ENCODE measurements at regions not wholly inside any gene's neighbourhood (a gene's known extent, or its start where the extent isn't known, plus 50 kb on each side); places are given as distances from the start of the nearest gene placed in this dataset.

DNA sequence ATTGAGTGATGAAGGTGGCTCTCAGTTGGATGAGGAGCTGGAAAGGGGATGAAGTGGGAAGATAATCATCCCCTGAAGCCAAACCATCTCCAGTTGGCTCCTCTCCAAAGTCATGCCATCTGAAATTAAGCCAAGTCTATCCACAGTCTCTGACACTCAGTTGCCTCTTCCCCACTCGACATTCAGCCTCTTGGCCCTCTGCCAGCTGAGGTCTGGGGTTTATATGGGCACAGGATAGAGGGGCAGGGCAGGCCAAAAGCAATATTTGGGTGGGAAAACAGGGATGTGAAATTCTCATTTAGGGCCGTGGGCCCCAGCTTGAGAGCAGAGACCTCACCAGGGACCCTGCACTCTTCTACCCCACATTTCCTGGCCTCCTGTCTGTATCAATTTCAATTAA, 85.9 kb downstream of the SLITRK1 start:
- Histone ChIP-seq H3K4me3 (no peak overlapping the region), H3K9me3 (peaks cover 0 to 2% (median 0%) of the 10 kb centered on the region in 4 donors), H3K27me3 (no peaks in the 10 kb centered on the region), H3K4me1 (no peaks in the 10 kb centered on the region), H3K27ac (no peak overlapping the region), H3K36me3 (no peaks in the 10 kb centered on the region)
- DNase-seq = no peak
- TF ChIP-seq, protein P1, sequence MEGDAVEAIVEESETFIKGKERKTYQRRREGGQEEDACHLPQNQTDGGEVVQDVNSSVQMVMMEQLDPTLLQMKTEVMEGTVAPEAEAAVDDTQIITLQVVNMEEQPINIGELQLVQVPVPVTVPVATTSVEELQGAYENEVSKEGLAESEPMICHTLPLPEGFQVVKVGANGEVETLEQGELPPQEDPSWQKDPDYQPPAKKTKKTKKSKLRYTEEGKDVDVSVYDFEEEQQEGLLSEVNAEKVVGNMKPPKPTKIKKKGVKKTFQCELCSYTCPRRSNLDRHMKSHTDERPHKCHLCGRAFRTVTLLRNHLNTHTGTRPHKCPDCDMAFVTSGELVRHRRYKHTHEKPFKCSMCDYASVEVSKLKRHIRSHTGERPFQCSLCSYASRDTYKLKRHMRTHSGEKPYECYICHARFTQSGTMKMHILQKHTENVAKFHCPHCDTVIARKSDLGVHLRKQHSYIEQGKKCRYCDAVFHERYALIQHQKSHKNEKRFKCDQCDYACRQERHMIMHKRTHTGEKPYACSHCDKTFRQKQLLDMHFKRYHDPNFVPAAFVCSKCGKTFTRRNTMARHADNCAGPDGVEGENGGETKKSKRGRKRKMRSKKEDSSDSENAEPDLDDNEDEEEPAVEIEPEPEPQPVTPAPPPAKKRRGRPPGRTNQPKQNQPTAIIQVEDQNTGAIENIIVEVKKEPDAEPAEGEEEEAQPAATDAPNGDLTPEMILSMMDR (IDR thresholded peaks at IDR 0.05) = no peak
- TF ChIP-seq POLR2A (IDR thresholded peaks at IDR 0.05) = no peak
- TF ChIP-seq EP300 (IDR thresholded peaks at IDR 0.05) = no peak
- no peak for TF ChIP-seq POLR2AphosphoS5 (IDR thresholded peaks at IDR 0.05)
- intact Hi-C loops (cut with DNase I) = no loop called here
- WGBS, 2 donors = 53 to 66% methylated on average over 2 of the region's 2 CpGs

DNA sequence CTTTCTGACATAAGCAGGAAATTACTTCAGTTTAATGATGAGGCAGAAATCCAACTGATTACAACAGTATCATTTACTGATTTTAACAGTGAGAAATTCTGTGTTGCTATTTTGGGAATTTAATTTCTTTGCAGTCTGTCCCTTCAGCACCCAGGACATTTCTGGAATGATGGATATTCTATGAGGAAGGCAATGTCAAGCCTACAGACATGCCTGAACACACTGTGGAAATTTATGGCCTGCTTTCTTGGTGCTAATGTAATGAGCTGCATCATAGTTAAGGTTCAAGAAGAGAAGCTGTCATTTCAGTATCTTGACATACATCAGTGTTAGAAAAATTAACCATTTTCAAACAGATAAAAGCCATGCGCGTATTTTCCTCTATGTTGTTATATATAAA, 87.7 kb downstream of the SLITRK1 start:
- no peak for DNase-seq
- no peak overlapping the region for H3K4me3 ChIP-seq
- H3K27me3 ChIP-seq = no peaks in the 10 kb centered on the region
- H3K9me3 ChIP-seq = peaks cover 0 to 2% (median 0%) of the 10 kb centered on the region in 4 donors
- no peaks in the 10 kb centered on the region for H3K4me1 ChIP-seq
- no peaks in the 10 kb centered on the region for H3K36me3 ChIP-seq
- intact Hi-C loops (cut with DNase I) = no loop called here
- H3K27ac ChIP-seq = no peak overlapping the region
- TF ChIP-seq, protein P1 (IDR thresholded peaks at IDR 0.05) = no peak
- no peak for TF ChIP-seq EP300 (IDR thresholded peaks at IDR 0.05)
- no peak for TF ChIP-seq POLR2AphosphoS5 (IDR thresholded peaks at IDR 0.05)
- TF ChIP-seq POLR2A (IDR thresholded peaks at IDR 0.05) = no peak
- 92 to 97% methylated on average over 2 of the region's 2 CpGs for WGBS, 2 donors

DNA sequence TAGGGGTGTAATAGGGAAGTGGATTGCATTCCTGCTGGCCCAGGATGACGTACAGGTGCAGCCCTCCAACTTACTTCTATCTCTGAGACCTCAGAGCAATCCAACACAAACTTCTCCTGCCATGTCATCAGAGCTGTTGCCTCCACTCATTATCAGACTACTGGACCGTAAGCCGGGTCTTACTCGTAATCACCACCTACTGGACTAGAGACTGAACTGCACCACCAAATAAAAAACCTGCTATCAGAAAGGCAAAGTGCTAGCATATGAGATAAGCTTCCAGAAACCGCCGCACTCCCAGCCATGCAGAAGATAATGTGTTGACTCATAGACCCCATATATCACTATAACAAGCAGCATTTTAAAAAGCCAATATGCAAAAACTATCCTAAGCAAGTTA, 102.0 kb downstream of the SLITRK1 start:
- Histone ChIP-seq H3K36me3 (no peaks in the 10 kb centered on the region), H3K27ac (no peak overlapping the region), H3K9me3 (no peaks in the 10 kb centered on the region), H3K27me3 (no peaks in the 10 kb centered on the region), H3K4me3 (no peak overlapping the region), H3K4me1 (no peaks in the 10 kb centered on the region)
- 69 to 78% methylated on average over 6 of the region's 6 CpGs for WGBS, 2 donors
- no peak for TF ChIP-seq POLR2A (IDR thresholded peaks at IDR 0.05)
- no peak for TF ChIP-seq POLR2AphosphoS5 (IDR thresholded peaks at IDR 0.05)
- TF ChIP-seq, protein P1 (IDR thresholded peaks at IDR 0.05) = no peak
- no peak for TF ChIP-seq EP300 (IDR thresholded peaks at IDR 0.05)
- DNase-seq = no peak
- intact Hi-C loops (cut with DNase I) = no loop called here

DNA sequence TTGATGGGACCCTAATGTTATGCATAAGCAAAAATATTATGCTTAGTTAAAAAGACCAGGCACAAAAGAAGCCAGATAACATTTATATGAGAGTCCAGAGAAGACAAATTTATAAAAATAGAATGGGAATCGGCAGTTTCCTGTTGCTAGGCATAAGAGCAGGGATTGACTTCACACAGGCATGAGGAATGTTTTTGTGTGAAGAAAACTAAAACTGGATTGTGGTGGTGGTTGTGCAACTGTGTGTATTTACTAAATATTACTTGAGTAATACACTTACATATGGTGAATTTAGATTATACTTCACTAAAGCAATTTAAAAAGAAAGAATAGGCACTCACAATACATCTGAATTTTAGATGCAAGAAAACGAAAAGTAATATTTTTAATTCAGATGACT, 108.3 kb downstream of the SLITRK1 start:
- H3K27ac ChIP-seq = no peak overlapping the region
- no peak overlapping the region for H3K4me3 ChIP-seq
- H3K27me3 ChIP-seq = no peaks in the 10 kb centered on the region
- no peak for DNase-seq
- H3K4me1 ChIP-seq = peaks cover 0 to 10% (median 0%) of the 10 kb centered on the region in 4 donors
- no peaks in the 10 kb centered on the region for H3K9me3 ChIP-seq
- WGBS, 2 donors = 86% methylated on average over 2 of the region's 2 CpGs
- intact Hi-C loops (cut with DNase I) = no loop called here
- TF ChIP-seq POLR2AphosphoS5 (IDR thresholded peaks at IDR 0.05) = no peak
- no peak for TF ChIP-seq EP300 (IDR thresholded peaks at IDR 0.05)
- TF ChIP-seq, protein P1 (IDR thresholded peaks at IDR 0.05) = no peak
- no peak for TF ChIP-seq POLR2A (IDR thresholded peaks at IDR 0.05)
- H3K36me3 ChIP-seq = no peaks in the 10 kb centered on the region

DNA sequence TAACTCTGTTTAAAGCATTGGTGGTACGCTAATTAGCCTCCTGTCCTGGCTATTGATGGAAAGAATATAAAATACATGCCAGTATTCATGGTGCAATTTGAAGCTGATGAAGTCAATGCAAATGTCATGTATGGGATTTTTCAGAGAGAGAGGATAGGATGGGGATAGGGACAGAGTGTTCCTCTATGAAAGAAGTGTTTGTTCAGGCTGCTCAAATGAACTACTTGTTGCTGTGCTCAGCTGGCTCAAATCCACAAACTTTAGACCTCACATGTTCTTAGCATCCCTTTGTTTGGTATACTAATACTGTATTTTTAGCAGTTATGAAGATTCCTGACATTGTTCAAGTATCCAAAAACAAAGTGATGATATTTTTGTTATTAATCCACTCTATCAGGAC, 116.5 kb downstream of the SLITRK1 start:
- Histone ChIP-seq H3K9me3 (no peaks in the 10 kb centered on the region), H3K27me3 (no peaks in the 10 kb centered on the region), H3K4me1 (peaks cover 0 to 14% (median 0%) of the 10 kb centered on the region in 4 donors), H3K4me3 (no peak overlapping the region), H3K36me3 (no peaks in the 10 kb centered on the region), H3K27ac (no peak overlapping the region)
- TF ChIP-seq, protein P1 (IDR thresholded peaks at IDR 0.05) = no peak
- TF ChIP-seq POLR2AphosphoS5 (IDR thresholded peaks at IDR 0.05) (no peak), POLR2A (IDR thresholded peaks at IDR 0.05) (no peak), EP300 (IDR thresholded peaks at IDR 0.05) (peak in 1 of 4 donors; percentile 41)
- intact Hi-C loops (cut with DNase I) = no loop called here
- WGBS, 2 donors = 85 to 87% methylated on average over 1 of the region's 1 CpG
- DNase-seq = no peak

All from sigmoid colon (tissue), 6 donors.